ENCODE measurements at regions not wholly inside any gene's neighbourhood (a gene's known extent, or its start where the extent isn't known, plus 50 kb on each side); places are given as distances from the start of the nearest gene placed in this dataset.

DNA sequence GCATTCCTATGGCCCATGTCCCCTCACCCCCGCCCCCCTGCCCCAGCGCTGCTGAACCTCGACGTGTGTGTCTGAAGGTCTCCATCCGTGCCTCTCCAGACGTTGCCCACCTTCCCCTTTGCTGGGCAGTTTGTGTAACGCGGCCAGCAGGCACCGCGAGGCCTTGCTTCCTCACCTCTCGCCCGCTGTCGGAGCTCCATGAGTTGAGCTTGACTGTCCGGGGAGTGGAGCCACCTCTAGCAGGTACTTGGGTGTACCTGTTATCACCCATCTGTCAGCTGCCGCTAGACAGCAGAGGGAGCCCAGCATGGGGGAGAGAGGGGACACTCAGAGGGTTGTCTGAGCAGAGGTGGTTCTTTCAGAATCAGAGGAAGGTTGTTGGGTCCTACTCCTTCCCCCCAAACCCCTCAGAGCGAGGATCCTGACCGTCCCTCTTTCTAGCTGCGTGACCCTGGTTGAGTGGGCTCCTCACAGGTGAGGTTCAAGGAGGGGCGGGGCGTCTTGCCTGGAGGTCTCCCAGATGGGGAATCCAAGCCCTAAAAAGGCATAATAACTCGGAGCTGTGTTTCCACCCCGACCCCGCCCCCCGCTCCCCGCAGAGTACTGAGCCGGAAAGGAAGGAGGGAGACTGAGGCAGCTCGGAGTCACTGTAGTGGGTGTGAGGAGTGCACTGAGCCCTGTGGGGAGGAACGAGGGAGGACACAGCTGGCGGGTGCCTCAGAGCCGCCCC lies 184.7 kb downstream of the C9orf50 start:
- Mint-ChIP-seq H3K4me1 (ENCODE audit: low read depth) (peaks cover 14% of the 10 kb centered on the region), H3K4me3 (ENCODE audit: unreplicated experiment) (no peak overlapping the region), H3K27me3 (ENCODE audit: low read depth) (peaks cover 9% of the 10 kb centered on the region), H3K27ac (ENCODE audit: unreplicated experiment) (no peak overlapping the region), H3K36me3 (ENCODE audit: low read depth) (no peaks in the 10 kb centered on the region), H3K9me3 (ENCODE audit: low read depth) (no peaks in the 10 kb centered on the region)
- TF ChIP-seq, protein P1, sequence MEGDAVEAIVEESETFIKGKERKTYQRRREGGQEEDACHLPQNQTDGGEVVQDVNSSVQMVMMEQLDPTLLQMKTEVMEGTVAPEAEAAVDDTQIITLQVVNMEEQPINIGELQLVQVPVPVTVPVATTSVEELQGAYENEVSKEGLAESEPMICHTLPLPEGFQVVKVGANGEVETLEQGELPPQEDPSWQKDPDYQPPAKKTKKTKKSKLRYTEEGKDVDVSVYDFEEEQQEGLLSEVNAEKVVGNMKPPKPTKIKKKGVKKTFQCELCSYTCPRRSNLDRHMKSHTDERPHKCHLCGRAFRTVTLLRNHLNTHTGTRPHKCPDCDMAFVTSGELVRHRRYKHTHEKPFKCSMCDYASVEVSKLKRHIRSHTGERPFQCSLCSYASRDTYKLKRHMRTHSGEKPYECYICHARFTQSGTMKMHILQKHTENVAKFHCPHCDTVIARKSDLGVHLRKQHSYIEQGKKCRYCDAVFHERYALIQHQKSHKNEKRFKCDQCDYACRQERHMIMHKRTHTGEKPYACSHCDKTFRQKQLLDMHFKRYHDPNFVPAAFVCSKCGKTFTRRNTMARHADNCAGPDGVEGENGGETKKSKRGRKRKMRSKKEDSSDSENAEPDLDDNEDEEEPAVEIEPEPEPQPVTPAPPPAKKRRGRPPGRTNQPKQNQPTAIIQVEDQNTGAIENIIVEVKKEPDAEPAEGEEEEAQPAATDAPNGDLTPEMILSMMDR (IDR thresholded peaks at IDR 0.05): no peak
- DNase-seq (ENCODE audit: low spot score): no peak

DNA sequence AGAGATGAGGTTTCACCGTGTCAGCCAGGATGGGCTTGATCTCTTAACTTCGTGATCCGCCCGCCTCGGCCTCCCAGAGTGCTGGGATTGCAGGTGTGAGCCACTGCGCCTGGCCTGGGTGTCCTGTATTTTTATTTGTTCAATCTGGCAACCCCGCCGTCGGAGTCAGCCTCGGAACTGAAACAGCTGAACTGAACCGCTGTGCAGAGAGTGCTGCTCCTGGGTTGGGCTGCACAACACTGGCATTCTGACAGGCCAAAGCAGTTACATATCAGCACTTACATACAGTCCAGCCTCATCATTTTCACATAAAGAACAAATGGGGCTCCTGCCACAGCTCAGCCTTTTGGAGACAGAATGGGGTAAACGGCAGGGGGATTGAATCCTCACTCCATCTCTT lies 185.6 kb downstream of the C9orf50 start:
- H3K4me1 Mint-ChIP-seq (ENCODE audit: low read depth): peaks cover 14% of the 10 kb centered on the region
- no peak for DNase-seq (ENCODE audit: low spot score)
- H3K27me3 Mint-ChIP-seq (ENCODE audit: low read depth): peaks cover 9% of the 10 kb centered on the region
- no peaks in the 10 kb centered on the region for H3K36me3 Mint-ChIP-seq (ENCODE audit: low read depth)
- no peak overlapping the region for H3K4me3 Mint-ChIP-seq (ENCODE audit: unreplicated experiment)
- H3K27ac Mint-ChIP-seq (ENCODE audit: unreplicated experiment): no peak overlapping the region
- TF ChIP-seq, protein P1 (IDR thresholded peaks at IDR 0.05): no peak
- no peaks in the 10 kb centered on the region for H3K9me3 Mint-ChIP-seq (ENCODE audit: low read depth)

DNA sequence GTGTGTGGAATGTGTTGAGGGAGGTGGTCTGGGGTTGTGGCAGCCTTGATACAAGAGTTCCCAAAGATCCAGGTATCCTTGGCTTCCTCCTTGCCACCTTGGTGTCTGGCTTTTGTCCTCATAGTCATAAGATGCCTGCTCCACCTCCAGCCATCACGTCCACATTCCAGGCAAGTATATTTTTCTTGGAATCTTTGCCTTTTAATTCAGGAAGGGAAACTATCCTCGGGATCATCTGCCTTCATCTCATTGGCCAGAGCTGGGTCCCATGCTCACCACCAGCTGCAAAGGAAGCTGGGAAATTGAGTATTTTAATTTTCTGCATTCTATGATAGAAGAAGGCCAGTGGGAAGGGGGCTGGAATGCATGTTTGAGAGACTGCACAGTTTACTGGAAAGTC lies 186.7 kb downstream of the C9orf50 start:
- Mint-ChIP-seq H3K4me3 (ENCODE audit: unreplicated experiment) (no peak overlapping the region), H3K9me3 (ENCODE audit: low read depth) (no peaks in the 10 kb centered on the region), H3K36me3 (ENCODE audit: low read depth) (no peaks in the 10 kb centered on the region), H3K27me3 (ENCODE audit: low read depth) (peaks cover 9% of the 10 kb centered on the region), H3K27ac (ENCODE audit: unreplicated experiment) (no peak overlapping the region), H3K4me1 (ENCODE audit: low read depth) (peaks cover 14% of the 10 kb centered on the region)
- no peak for DNase-seq (ENCODE audit: low spot score)
- TF ChIP-seq, protein P1 (IDR thresholded peaks at IDR 0.05): no peak

DNA sequence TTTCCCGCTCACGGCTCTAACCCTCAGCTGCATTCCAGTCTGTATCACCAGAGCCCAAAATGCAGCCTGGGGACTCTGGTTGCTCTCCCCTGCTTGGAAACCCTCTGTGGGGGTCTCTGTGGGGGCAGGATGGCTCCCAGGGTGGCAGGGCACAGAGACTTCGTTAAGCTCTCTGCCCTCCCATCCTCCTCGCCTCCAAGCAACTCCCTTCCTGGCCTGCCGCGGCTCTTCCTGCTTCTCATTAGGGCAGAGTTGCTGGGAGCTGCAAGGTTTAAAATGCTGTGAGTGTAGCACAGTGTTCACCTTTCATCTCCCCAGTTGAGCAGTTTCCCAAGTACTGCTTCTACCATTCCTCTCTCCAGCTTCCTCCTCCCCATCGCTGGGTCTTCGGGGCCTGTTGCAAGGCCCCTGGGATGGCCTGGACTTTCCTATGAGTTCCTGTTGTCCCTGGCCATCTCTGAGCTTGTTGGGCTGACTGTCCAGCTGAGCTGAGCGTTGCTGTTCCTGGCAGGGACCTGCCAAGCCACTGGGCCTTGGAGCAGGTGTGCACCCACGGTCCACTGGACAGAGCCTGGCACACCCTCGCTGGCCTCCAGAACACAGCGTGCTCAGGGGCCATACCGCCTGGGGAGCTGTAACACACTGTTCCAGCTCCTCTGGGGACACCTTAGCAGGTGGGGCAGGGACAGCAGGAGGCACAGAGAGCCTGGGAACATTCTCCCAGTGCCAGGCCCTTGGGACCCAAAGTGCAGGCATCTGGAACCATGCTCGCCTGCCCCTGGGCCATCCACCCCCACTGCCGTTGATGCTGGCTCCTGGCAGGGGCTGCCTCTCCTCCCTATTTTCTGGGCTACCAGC lies 188.4 kb downstream of the C9orf50 start:
- peaks cover 6% of the 10 kb centered on the region for H3K4me1 Mint-ChIP-seq (ENCODE audit: low read depth)
- H3K27me3 Mint-ChIP-seq (ENCODE audit: low read depth): peaks cover 7% of the 10 kb centered on the region
- H3K4me3 Mint-ChIP-seq (ENCODE audit: unreplicated experiment): no peak overlapping the region
- H3K9me3 Mint-ChIP-seq (ENCODE audit: low read depth): no peaks in the 10 kb centered on the region
- TF ChIP-seq, protein P1 (IDR thresholded peaks at IDR 0.05): no peak
- no peaks in the 10 kb centered on the region for H3K36me3 Mint-ChIP-seq (ENCODE audit: low read depth)
- no peak overlapping the region for H3K27ac Mint-ChIP-seq (ENCODE audit: unreplicated experiment)
- no peak for DNase-seq (ENCODE audit: low spot score)

DNA sequence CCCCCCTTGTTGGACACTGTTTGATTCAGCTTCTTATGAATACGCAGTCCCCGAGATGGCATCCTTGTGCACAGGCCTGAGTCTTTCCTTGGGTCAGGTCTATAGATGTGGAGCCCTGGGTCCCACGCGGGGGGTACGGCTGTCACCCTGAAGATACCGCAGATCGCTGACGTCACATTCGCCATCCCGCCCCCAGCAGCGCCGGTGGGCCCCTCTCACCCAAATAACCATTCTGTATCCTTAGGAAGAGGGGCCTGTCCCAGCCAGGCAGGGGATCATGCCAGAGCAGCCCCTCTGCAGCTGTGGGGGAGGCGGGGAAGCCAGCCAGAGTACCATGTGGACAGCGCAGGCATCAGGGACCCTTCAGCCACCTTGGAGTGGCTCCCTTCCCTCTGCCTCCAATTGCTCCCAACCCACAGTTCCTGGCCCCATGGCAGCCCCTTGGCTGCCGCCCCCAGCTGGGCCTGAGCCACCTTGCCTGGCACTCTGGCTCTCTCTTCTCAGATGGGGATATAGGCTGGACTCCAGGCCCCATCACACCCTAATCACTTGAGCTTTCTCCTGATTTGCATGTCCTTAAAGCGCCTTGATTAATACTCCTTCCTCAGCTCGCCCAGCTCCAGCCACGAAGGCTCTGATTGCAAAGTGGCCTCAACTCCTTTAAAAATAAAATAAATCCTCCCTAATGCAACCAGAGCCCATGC lies 189.8 kb downstream of the C9orf50 start:
- no peak for DNase-seq (ENCODE audit: low spot score)
- no peak overlapping the region for H3K27ac Mint-ChIP-seq (ENCODE audit: unreplicated experiment)
- H3K9me3 Mint-ChIP-seq (ENCODE audit: low read depth): no peaks in the 10 kb centered on the region
- H3K4me1 Mint-ChIP-seq (ENCODE audit: low read depth): no peaks in the 10 kb centered on the region
- TF ChIP-seq, protein P1 (IDR thresholded peaks at IDR 0.05): no peak
- peaks cover 2% of the 10 kb centered on the region for H3K36me3 Mint-ChIP-seq (ENCODE audit: low read depth)
- no peak overlapping the region for H3K4me3 Mint-ChIP-seq (ENCODE audit: unreplicated experiment)
- peaks cover 2% of the 10 kb centered on the region for H3K27me3 Mint-ChIP-seq (ENCODE audit: low read depth)

Measured in chondrocyte (in vitro differentiated cells).